DND-41 (cell line): ENCODE measurements at regions not wholly inside any gene's neighbourhood (a gene's known extent, or its start where the extent isn't known, plus 50 kb on each side); places are given as distances from the start of the nearest gene placed in this dataset.
"Not testable (repeated sequence)": the region's sequence is repeated elsewhere in the genome, so short reads cannot be mapped to it uniquely, and the experiment has no call there.

Experiments
- ATAC-seq: fragments of 200-7000 bp; cut with Tn5 transposase; 3 replicates; pipeline ENCODE4 v1.9.1; 2021; ENCODE audit warnings: low read depth; ENCODE audit not compliant: insufficient read depth
- DNase-seq: peaks from one replicate; pipeline ENCODE4 v3.0.0-alpha.2; 2020
- H2AFZ ChIP-seq: 2 replicates; pipeline ENCODE4 v1.6.0; 2012; ENCODE audit warnings: low read depth, low read length
- H3K27ac ChIP-seq: 2 replicates; pipeline ENCODE4 v1.5.1; 2012; ENCODE audit warnings: low read length, inconsistent platforms
- H3K27me3 ChIP-seq: fragments of 200-600 bp; sonication (generic); 2 replicates; pipeline ENCODE4 v1.6.0; 2012; ENCODE audit warnings: low read length, mild to moderate bottlenecking, inconsistent platforms; ENCODE audit not compliant: insufficient read depth, poor library complexity
- H3K36me3 ChIP-seq: 2 replicates; pipeline ENCODE4 v1.5.1; 2012; ENCODE audit warnings: low read length, inconsistent platforms; ENCODE audit not compliant: insufficient read depth
- H3K4me1 ChIP-seq: 2 replicates; pipeline ENCODE4 v1.5.1; 2012; ENCODE audit warnings: mild to moderate bottlenecking, low read length; ENCODE audit not compliant: insufficient read depth
- H3K4me2 ChIP-seq: 2 replicates; pipeline ENCODE4 v1.6.0; 2012; ENCODE audit warnings: mild to moderate bottlenecking, moderate library complexity, low read length, inconsistent platforms; ENCODE audit not compliant: insufficient read depth
- H3K4me3 ChIP-seq, 2 experiments: fragments of 200-600 bp in 1 of 2; shearing (Covaris generic) in 1 of 2; 2 replicates each; pipeline ENCODE4 v1.5.1; 2012 to 2016; ENCODE audit warnings: inconsistent platforms in 2 of 2, low read length in 2 of 2, mild to moderate bottlenecking in 2 of 2, low read depth in 1 of 2, moderate library complexity in 1 of 2
- H3K79me2 ChIP-seq: 2 replicates; pipeline ENCODE4 v1.6.0; 2012; ENCODE audit warnings: low read length, inconsistent platforms; ENCODE audit not compliant: insufficient read depth
- H3K9ac ChIP-seq: 2 replicates; pipeline ENCODE4 v1.6.0; 2012; ENCODE audit warnings: low read depth, mild to moderate bottlenecking, inconsistent platforms, low read length, moderate library complexity
- H3K9me3 ChIP-seq: 2 replicates; pipeline ENCODE4 v1.5.1; 2012; ENCODE audit warnings: low read length, moderate library complexity, mild to moderate bottlenecking, inconsistent platforms; ENCODE audit not compliant: insufficient read depth, severe bottlenecking
- H4K20me1 ChIP-seq: 2 replicates; pipeline ENCODE4 v1.6.0; 2012; ENCODE audit warnings: low read length; ENCODE audit not compliant: insufficient read depth

- DNase-seq, H3K9me3 ChIP-seq, ATAC-seq: not testable (repeated sequence)
Measured at GRCh38 chr14:105675433-105675832, 149.1 kb downstream of the TMEM121 start.

GRCh38 chr14:105675905-105676670 is 149.7 kb downstream of the TMEM121 start:
- not testable (repeated sequence) for H3K27ac ChIP-seq, H3K4me2 ChIP-seq, H3K4me1 ChIP-seq, ATAC-seq, H3K9ac ChIP-seq, H3K9me3 ChIP-seq, H4K20me1 ChIP-seq, H3K36me3 ChIP-seq, H3K27me3 ChIP-seq, DNase-seq, H3K4me3 ChIP-seq, H3K79me2 ChIP-seq, H2AFZ ChIP-seq

More at GRCh38 chr14:105675433-105675832, 149.1 kb downstream of the TMEM121 start:
- H3K36me3 ChIP-seq, H3K4me2 ChIP-seq, H4K20me1 ChIP-seq, H3K79me2 ChIP-seq, H3K27me3 ChIP-seq, H3K4me1 ChIP-seq, H3K9ac ChIP-seq, H3K4me3 ChIP-seq, H3K27ac ChIP-seq, H2AFZ ChIP-seq: not testable (repeated sequence)

GRCh38 chr14:105678057-105678456 is 151.7 kb downstream of the TMEM121 start:
- not testable (repeated sequence) for H2AFZ ChIP-seq, H3K4me3 ChIP-seq, H3K36me3 ChIP-seq, H3K27me3 ChIP-seq, DNase-seq, ATAC-seq, H3K79me2 ChIP-seq, H3K27ac ChIP-seq, H4K20me1 ChIP-seq, H3K4me2 ChIP-seq, H3K9ac ChIP-seq, H3K9me3 ChIP-seq, H3K4me1 ChIP-seq

- not testable (repeated sequence) for DNase-seq, H4K20me1 ChIP-seq, H3K79me2 ChIP-seq, H3K4me3 ChIP-seq, H3K27me3 ChIP-seq, H3K9me3 ChIP-seq, H3K4me1 ChIP-seq, H3K27ac ChIP-seq, H3K36me3 ChIP-seq, H3K9ac ChIP-seq, H2AFZ ChIP-seq
- peak overlapping the region; percentile 48; the same call in 1 of the 2 replicates for H3K4me2 ChIP-seq
- peak; percentile 22; the same call in 1 of the 3 replicates for ATAC-seq
Measured at GRCh38 chr14:105678996-105679958, 152.9 kb downstream of the TMEM121 start.

- ATAC-seq (peak; percentile 75), DNase-seq (peak; percentile 38)
- H3K9ac ChIP-seq, H3K36me3 ChIP-seq, H3K4me1 ChIP-seq, H3K9me3 ChIP-seq, H4K20me1 ChIP-seq, H2AFZ ChIP-seq, H3K79me2 ChIP-seq, H3K27me3 ChIP-seq, H3K4me3 ChIP-seq, H3K27ac ChIP-seq: not testable (repeated sequence)
- H3K4me2 ChIP-seq, result peak overlapping the region; percentile 48; the same call in 1 of the 2 replicates
Measured at GRCh38 chr14:105679959-105680735, 153.8 kb downstream of the TMEM121 start.

- H3K4me1 ChIP-seq, H3K9me3 ChIP-seq, H4K20me1 ChIP-seq, H3K27me3 ChIP-seq, H3K27ac ChIP-seq, H3K36me3 ChIP-seq, H3K4me3 ChIP-seq, H3K79me2 ChIP-seq, DNase-seq, H3K9ac ChIP-seq, H3K4me2 ChIP-seq, H2AFZ ChIP-seq: not testable (repeated sequence)
- ATAC-seq, result 0 out of 3 replicates have a peak, but pooled peaks have one; percentile 2
Measured at GRCh38 chr14:105680736-105681098, 154.3 kb downstream of the TMEM121 start.

- H3K27me3 ChIP-seq, H3K79me2 ChIP-seq, ATAC-seq, H3K27ac ChIP-seq, H3K4me2 ChIP-seq, H3K9ac ChIP-seq, H2AFZ ChIP-seq, DNase-seq, H4K20me1 ChIP-seq, H3K4me1 ChIP-seq, H3K9me3 ChIP-seq, H3K4me3 ChIP-seq, H3K36me3 ChIP-seq: not testable (repeated sequence)
Measured at GRCh38 chr14:105681606-105682185, 155.3 kb downstream of the TMEM121 start.
